GM18951 (cell line): ENCODE measurements at regions not wholly inside any gene's neighbourhood (a gene's known extent, or its start where the extent isn't known, plus 50 kb on each side); places are given as distances from the start of the nearest gene placed in this dataset.

Experiments used
- POLR2A ChIP-seq: IDR thresholded peaks from 4 replicates; pipeline ENCODE4 v1.6.1; 2011; ENCODE audit warnings: mild to moderate bottlenecking; ENCODE audit not compliant: insufficient read length, insufficient read depth; ENCODE audit errors: extremely low read depth
- in situ Hi-C: fragments of 300-500 bp; cut with MboI; formaldehyde crosslinking; loops from one replicate; pipeline ENCODE4 v1.12.0; 2022; ENCODE audit warnings: low sequenced_read_pairs, mixed read lengths, inconsistent platforms; ENCODE audit not compliant: unreplicated experiment

- in situ Hi-C loops = no loop called here
These were observed 114.2 kb upstream of the ID2 start for GRCh38 chr2:8567469-8568260.

DNA sequence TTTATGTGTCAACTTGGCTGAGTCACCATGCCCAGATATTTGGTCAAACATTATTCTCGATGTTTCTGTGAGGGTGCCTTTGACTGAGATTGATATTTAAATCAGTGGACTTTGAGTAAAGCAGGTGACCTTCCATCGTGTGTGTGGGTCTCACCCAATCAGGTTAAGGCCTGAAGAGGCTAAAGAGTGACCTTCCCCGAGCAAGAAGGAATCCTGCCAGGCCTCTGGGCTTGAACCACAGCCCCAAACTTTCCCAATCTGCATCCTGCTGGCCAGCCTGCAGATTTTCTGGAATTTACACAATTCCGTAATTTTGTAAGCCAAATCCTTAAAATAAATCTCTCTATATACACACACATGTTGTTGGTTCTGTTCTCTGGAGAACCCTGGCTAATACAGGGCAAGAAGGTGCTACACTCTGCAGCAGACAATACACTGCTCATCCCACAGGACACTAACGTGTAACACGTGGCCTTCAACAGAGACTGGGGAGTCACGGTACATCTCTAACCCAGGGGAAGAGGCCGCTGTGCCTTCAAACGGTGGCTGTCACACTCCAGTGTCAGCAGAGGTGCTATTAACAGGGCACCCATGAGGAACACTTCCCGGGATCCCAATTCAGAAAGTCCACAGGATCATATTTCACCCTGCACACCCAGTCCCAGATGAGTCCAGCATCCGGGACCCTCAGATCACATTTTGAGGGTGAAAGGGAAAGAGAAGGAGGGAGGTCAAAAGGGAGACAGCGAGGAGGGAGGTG lies 113.1 kb upstream of the ID2 start:
- no peak for TF ChIP-seq POLR2A
- in situ Hi-C loops = no loop called here

More at GRCh38 chr2:8567469-8568260, 114.2 kb upstream of the ID2 start:
- no peak for TF ChIP-seq POLR2A

DNA sequence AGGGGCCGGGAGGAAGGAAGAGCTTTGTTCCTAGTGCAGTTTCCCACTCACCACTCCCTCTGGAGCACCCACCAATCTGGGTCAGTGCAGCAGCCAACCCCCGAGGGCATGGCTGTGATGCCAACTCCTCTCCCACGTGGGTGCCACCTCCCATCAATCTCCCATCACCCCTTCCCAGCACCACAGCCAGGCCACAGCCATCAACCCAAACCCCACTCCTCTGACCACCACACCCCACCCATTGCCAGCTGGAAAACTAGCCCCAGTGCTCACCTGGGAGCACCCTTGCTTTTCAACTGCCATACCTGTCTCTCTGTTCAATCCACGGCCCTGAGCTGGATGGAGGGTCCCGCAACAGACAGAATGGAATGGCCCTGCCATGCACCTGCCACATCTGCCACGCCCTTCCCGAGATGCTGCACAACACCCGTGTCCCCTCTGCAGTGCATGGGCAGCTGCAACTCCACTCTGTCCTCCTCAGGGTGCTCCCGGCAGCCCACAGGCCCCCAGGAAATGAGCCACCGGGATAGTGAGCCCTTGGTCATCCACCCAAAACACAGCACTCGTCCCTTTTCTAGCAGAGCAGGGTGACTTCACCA lies 112.4 kb upstream of the ID2 start:
- in situ Hi-C loops = no loop called here
- TF ChIP-seq POLR2A = no peak

DNA sequence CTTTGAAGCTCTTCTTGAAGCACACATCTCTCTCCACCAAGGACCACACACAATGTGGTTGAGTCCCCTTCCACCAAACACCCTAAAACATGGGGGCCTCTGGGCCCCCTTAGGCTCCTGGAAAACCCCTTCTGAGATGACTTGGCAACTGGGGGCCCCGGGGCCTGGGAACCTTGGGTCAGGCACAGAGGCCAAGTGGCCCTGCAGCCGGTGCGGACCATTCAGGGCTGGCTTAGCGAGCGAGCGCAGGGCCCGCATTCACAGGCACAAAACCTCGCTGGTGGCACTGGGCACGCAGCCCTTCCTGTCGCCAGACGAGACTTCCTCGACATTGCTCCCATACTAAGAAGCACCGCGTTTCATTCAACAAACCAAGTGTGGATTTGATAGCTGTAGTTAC lies 111.2 kb upstream of the ID2 start:
- in situ Hi-C loops = no loop called here
- TF ChIP-seq POLR2A = no peak

- in situ Hi-C loops = no loop called here
- TF ChIP-seq POLR2A = no peak
These were observed 110.5 kb upstream of the ID2 start for GRCh38 chr2:8571301-8571791.

- in situ Hi-C loops = no loop called here
- no peak for TF ChIP-seq POLR2A
These were observed 109.9 kb upstream of the ID2 start for GRCh38 chr2:8571792-8572499.

- in situ Hi-C loops = no loop called here
- no peak for TF ChIP-seq POLR2A
These were observed 109.1 kb upstream of the ID2 start for GRCh38 chr2:8572712-8573233.

GRCh38 chr2:8573234-8573941 lies 108.5 kb upstream of the ID2 start:
- TF ChIP-seq POLR2A = no peak
- in situ Hi-C loops = no loop called here

- in situ Hi-C loops = no loop called here
These were observed 108.0 kb upstream of the ID2 start for GRCh38 chr2:8573942-8574195.

DNA sequence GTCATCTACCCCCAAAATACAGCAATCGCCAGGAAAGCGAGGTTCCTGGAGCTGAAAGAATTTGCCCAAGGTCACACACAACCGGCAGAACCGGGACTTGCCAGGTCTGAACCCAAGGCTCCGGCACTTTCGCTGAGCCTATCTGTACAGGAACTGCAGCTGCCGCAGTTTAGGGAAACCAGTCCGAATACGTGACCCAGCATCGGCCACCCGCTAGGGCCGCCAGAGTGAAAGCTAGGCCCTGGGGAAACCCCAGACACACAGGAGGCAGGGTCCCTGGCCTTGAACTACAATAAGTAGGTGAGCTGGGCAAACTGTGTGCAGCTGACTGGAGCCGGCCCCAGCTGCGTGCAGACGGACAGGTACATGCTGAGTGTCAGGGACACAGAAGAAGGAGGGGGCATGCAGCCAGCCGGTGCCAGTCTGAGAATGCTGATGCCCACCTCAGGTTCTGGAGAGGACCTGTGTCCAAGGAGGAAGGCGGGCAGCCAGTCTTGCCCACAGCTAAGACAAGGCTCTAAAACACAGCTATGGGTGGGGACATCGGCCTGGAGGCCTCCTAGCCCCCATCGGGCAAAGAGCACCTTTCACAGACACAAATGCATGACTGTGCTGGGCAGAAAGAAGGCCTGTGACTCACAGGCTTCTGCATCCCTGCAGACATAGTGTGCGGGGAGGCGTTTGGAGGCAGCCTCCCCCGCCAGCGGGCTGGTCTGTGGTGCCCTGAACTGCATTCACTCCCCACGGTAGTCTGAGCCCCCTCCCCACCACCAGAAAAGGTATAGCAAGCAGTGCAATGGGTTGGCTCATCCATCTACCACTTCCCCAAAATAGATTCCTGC lies 107.4 kb upstream of the ID2 start:
- no peak for TF ChIP-seq POLR2A
- in situ Hi-C loops = no loop called here

More at GRCh38 chr2:8573942-8574195, 108.0 kb upstream of the ID2 start:
- TF ChIP-seq POLR2A = no peak

DNA sequence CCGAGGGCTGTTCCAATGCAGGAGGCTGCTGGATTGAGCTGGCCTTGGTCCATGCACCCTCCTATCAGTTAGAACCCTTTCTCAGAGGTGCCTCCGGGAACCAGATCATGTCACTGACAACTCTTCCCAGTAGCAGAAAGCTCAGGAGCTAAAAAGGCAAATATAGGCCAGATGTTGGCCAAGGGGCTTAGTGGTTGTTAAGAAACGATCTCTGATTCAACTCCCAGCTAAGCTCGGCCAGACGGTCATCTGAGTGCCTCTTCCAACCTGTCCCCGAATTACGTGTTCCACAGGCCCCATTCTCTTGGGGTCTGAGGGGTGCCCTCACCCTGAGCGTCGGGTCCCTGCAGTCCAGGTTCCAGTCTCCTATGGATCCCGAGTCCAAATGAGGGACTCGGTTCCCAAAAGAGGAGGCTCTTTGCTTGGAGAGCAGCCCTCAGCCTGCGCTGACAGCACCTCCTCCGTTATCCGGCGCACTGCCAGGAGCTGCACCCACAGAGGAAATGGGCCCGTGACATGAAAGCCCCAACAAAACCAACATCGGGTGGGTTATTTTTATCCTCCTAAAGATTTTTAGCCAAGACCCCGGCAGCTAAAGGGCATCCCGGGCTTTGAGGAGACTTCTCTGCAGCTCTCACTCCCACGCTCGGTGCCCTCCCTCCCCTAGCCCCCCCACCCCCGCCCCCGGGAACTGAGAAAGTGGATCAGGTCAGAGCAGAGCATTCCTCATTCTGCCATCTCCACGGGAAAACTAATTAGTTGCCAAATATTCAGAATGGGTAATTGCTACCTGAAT lies 106.6 kb upstream of the ID2 start:
- in situ Hi-C loops = no loop called here
- no peak for TF ChIP-seq POLR2A
